AG04450 (cell line): ENCODE measurements at regions not wholly inside any gene's neighbourhood (a gene's known extent, or its start where the extent isn't known, plus 50 kb on each side); places are given as distances from the start of the nearest gene placed in this dataset.

ENCODE experiments used
- CTCF ChIA-PET: fragments of 300-600, 350-600 bp; formaldehyde crosslinking; extraction: SDS; loops from one replicate; lab custom pipeline; 2022; ENCODE audit warnings: antibody characterized with exemption, inconsistent platforms; lab: Charles Lee
- POLR2A ChIA-PET: fragments of 350-600 bp; formaldehyde crosslinking; extraction: SDS; loops from one replicate; lab custom pipeline; 2021; ENCODE audit warnings: antibody characterized with exemption, inconsistent platforms; lab: Yijun Ruan, JAX
- DNase-seq: peaks from one replicate; pipeline ENCODE4 v3.0.0-alpha.2; 2011; ENCODE audit warnings: low read depth, low spot score
- H3K27ac ChIP-seq: one replicate; pipeline ENCODE4 v1.5.1; 2012; ENCODE audit warnings: low read depth, low read length, control low read depth
- H3K27me3 ChIP-seq: one replicate; pipeline ENCODE4 v1.6.0; 2012; ENCODE audit warnings: low read length; ENCODE audit not compliant: control insufficient read depth, insufficient read depth
- H3K4me3 ChIP-seq: 2 replicates; pipeline ENCODE4 v1.5.1; 2011; ENCODE audit warnings: mild to moderate bottlenecking, low read depth, low read length, control low read depth
- H3K9me3 ChIP-seq: 2 replicates; pipeline ENCODE4 v1.5.1; 2012; ENCODE audit warnings: low read length; ENCODE audit not compliant: control insufficient read depth, insufficient read depth
- TF ChIP-seq, protein P1 (sequence below): IDR thresholded peaks from 2 replicates; pipeline ENCODE4 v1.5.1; 2011; ENCODE audit warnings: low read depth, low read length, control low read depth, inconsistent platforms

DNA sequence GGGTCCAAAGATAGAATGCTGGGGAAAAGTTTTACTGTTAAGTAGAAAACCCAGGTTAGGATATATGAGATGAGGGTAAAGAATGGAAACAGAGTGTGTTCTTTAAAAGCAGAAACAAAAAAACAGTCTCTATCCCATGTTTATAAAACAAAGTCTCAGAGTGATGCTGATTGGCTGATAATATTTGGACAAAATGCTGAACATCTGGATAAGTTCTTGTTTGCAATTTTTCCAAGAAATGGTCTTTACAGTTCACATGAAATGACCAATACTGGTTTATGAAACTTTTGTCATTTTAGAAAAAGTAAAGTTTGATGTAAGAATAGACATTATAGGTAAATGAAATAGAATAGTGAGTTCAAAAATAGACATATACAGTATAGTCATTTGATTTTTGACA lies 96.2 kb upstream of the EYS start:
- POLR2A ChIA-PET: no interaction called here

DNA sequence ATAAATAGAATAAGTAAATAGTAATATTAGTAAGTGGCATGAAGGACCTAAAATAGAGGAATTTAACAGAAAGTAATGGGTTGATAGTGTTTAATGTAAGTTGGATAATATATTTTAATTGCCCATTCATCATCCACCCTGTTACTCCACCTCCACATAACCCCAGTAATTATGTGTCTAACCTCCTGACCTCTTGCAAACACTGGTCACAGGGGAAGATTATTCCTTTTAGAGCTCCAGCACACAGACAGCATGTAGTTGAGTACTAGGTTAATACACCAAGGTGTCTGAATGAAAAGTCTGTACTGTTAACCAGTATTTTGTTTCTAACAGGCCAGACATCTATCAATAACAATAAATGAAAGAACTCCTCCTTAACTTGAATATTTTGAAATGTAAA lies 92.4 kb upstream of the EYS start:
- ChIA-PET POLR2A (no interaction called here), CTCF (no interaction called here)
- H3K27me3 ChIP-seq: no peaks in the 10 kb centered on the region
- no peaks in the 10 kb centered on the region for H3K9me3 ChIP-seq
- TF ChIP-seq, protein P1, sequence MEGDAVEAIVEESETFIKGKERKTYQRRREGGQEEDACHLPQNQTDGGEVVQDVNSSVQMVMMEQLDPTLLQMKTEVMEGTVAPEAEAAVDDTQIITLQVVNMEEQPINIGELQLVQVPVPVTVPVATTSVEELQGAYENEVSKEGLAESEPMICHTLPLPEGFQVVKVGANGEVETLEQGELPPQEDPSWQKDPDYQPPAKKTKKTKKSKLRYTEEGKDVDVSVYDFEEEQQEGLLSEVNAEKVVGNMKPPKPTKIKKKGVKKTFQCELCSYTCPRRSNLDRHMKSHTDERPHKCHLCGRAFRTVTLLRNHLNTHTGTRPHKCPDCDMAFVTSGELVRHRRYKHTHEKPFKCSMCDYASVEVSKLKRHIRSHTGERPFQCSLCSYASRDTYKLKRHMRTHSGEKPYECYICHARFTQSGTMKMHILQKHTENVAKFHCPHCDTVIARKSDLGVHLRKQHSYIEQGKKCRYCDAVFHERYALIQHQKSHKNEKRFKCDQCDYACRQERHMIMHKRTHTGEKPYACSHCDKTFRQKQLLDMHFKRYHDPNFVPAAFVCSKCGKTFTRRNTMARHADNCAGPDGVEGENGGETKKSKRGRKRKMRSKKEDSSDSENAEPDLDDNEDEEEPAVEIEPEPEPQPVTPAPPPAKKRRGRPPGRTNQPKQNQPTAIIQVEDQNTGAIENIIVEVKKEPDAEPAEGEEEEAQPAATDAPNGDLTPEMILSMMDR: no peak
- no peak overlapping the region for H3K27ac ChIP-seq
- H3K4me3 ChIP-seq: no peak overlapping the region
- DNase-seq: no peak

More for the DNA sequence above, 96.2 kb upstream of the EYS start:
- H3K9me3 ChIP-seq: no peaks in the 10 kb centered on the region
- H3K27me3 ChIP-seq: no peaks in the 10 kb centered on the region
- no peak overlapping the region for H3K27ac ChIP-seq
- no peak overlapping the region for H3K4me3 ChIP-seq
- TF ChIP-seq, protein P1: no peak
- no peak for DNase-seq
- CTCF ChIA-PET: no interaction called here

DNA sequence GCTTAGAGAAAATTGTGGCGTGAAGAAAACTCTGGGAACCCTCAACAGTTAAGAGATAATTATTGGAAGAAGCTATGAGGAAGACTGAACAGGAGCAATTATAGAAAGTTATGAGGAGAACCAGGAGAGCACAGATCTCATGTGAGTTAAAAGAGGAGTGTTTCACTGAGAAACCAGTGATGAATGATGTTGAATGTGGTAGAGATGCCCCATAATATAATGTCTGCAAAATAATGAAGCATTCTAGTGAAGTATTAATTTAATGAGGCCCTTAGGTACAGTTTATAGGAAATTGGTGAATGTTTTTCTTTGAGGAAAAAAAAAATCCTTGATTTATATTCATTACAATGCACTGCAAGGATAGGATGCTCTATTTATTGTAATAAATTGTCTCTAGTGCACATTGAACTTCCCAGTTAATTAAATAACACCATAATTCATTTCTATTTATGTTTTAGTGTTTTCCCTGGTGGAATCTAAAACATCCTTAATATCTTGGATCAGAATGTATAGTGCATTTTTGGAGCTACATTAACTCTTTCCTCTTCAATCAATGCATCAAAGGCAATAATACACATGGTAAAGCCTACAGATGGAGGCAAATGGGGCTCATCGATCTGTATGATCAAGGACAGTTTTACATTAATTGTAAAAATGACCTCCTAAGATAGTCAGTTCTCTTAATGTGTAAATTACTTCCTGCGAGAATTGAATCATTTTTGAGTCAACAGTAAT lies 91.4 kb upstream of the EYS start:
- TF ChIP-seq, protein P1: no peak
- no peaks in the 10 kb centered on the region for H3K9me3 ChIP-seq
- no peak overlapping the region for H3K4me3 ChIP-seq
- CTCF ChIA-PET: no interaction called here
- POLR2A ChIA-PET: no interaction called here
- no peak overlapping the region for H3K27ac ChIP-seq
- no peaks in the 10 kb centered on the region for H3K27me3 ChIP-seq
- DNase-seq: no peak

DNA sequence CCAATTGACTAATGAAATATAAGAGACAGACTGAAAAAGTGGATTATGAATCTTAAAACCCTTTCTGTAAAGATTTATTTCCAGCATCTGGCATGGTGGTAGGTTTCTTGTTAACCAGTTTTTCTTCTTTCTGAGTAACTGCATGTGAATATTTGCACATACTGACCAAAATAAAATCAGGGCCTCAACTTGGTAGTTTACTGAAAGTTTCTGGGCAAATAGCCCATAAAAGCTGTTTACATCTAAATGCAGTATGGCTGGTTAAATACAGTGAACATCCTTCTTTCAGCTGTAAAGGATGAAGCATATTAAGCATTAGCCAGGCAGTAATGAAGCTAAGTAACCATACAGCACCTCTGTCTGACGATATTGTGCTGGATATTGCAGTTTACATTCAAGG lies 83.6 kb upstream of the EYS start:
- Histone ChIP-seq H3K27me3 (no peaks in the 10 kb centered on the region), H3K4me3 (no peak overlapping the region), H3K27ac (no peak overlapping the region), H3K9me3 (peaks cover 9% of the 10 kb centered on the region)
- CTCF ChIA-PET: no interaction called here
- no peak for DNase-seq
- POLR2A ChIA-PET: no interaction called here
- TF ChIP-seq, protein P1: no peak

DNA sequence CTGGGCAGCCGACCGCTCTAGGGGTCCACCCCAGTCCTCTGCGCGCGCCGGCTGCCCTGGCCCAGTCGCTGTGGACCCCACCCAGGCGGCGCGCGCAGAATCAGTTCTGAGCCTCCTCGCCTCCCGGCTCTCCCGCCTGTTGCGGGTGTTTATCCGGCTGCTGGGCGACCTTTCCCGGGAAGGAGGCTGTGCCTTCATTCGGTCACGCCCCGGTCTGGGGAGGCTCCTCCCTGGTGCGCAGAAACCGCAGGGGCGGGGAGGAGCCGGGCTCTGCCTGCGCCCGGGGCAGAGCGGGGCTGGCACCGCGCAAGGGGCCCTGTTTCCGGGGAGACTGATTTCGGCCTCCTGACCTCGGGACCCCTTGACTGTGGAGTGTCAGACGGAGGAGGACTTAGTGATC lies 80.8 kb upstream of the EYS start:
- H3K27me3 ChIP-seq: no peaks in the 10 kb centered on the region
- H3K27ac ChIP-seq: no peak overlapping the region
- no peak for DNase-seq
- ChIA-PET POLR2A (no interaction called here), CTCF (no interaction called here)
- peaks cover 9% of the 10 kb centered on the region for H3K9me3 ChIP-seq
- TF ChIP-seq, protein P1: no peak
- H3K4me3 ChIP-seq: no peak overlapping the region
